ENCODE measurements at regions not wholly inside any gene's neighbourhood (a gene's known extent, or its start where the extent isn't known, plus 50 kb on each side); places are given as distances from the start of the nearest gene placed in this dataset.
"Not testable (repeated sequence)": the region's sequence is repeated elsewhere in the genome, so short reads cannot be mapped to it uniquely, and the experiment has no call there.

GRCh38 chr12:25889185-25889584 lies 69.3 kb upstream of the RASSF8 start (continued):
- no peak for TF ChIP-seq AR (CRISPR knock-in tag; IDR thresholded peaks at IDR 0.05)
- no peak for TF ChIP-seq TEAD4 (CRISPR knock-in tag; IDR thresholded peaks at IDR 0.05)
- no peak for TF ChIP-seq ERG (CRISPR knock-in tag; IDR thresholded peaks at IDR 0.05)
- TF ChIP-seq E2F5 (CRISPR knock-in tag; IDR thresholded peaks at IDR 0.05), result no peak

GRCh38 chr12:25891095-25891494 lies 67.4 kb upstream of the RASSF8 start:
- not testable (repeated sequence) for ATAC-seq; DNase-seq (ENCODE audit: low spot score); H3K36me3 Mint-ChIP-seq

GRCh38 chr12:25894759-25895158 lies 63.7 kb upstream of the RASSF8 start:
- DNase-seq (ENCODE audit: low spot score), result no peak
- Mint-ChIP-seq H3K4me3 (no peak overlapping the region), H3K9me3 (peaks cover 37% of the 10 kb centered on the region), H3K36me3 (peaks cover 20% of the 10 kb centered on the region), H3K27ac (no peak overlapping the region), H3K4me1 (peaks cover 9% of the 10 kb centered on the region), H3K27me3 (ENCODE audit: low read depth) (peaks cover 2% of the 10 kb centered on the region; the same call in 1 of the 2 replicates)
- ATAC-seq, result no peak
- CTCF ChIA-PET, result interaction anchor here (0.8 kb wide), 1 partner anchor 127 kb away, joined by 3 read pairs; no protein-coding TSS in a partner anchor
- TF ChIP-seq MLX (CRISPR knock-in tag; IDR thresholded peaks at IDR 0.05) (no peak), CREM (CRISPR knock-in tag; IDR thresholded peaks at IDR 0.05) (no peak), TEAD4 (CRISPR knock-in tag; IDR thresholded peaks at IDR 0.05) (no peak), MYBL2 (CRISPR knock-in tag; IDR thresholded peaks at IDR 0.05) (no peak), NFE2L1 (CRISPR knock-in tag; IDR thresholded peaks at IDR 0.05) (no peak), ATF2 (CRISPR knock-in tag; IDR thresholded peaks at IDR 0.05; ENCODE audit: borderline replicate concordance, low read depth) (no peak), ZNF396 (CRISPR knock-in tag; IDR thresholded peaks at IDR 0.05; ENCODE audit: borderline replicate concordance) (no peak), NFYB (CRISPR knock-in tag; conservative IDR thresholded peaks at IDR 0.05; ENCODE audit: low read depth) (no peak), ZBTB43 (CRISPR knock-in tag; IDR thresholded peaks at IDR 0.05) (no peak), ZNF671 (CRISPR knock-in tag; IDR thresholded peaks at IDR 0.05) (no peak), PRDM15 (CRISPR knock-in tag; IDR thresholded peaks at IDR 0.05) (no peak), ZBTB21 (CRISPR knock-in tag; IDR thresholded peaks at IDR 0.05; ENCODE audit: borderline replicate concordance) (no peak)
- POLR2A ChIA-PET, result no interaction called here

More at GRCh38 chr12:25891095-25891494, 67.4 kb upstream of the RASSF8 start:
- peaks cover 13% of the 10 kb centered on the region for H3K9me3 Mint-ChIP-seq
- H3K27ac Mint-ChIP-seq; H3K27me3 Mint-ChIP-seq (ENCODE audit: low read depth); CTCF ChIA-PET; POLR2A ChIA-PET; H3K4me3 Mint-ChIP-seq: not testable (repeated sequence)
- H3K4me1 Mint-ChIP-seq, result peaks cover 42% of the 10 kb centered on the region
